ENCODE measurements at regions not wholly inside any gene's neighbourhood (a gene's known extent, or its start where the extent isn't known, plus 50 kb on each side); places are given as distances from the start of the nearest gene placed in this dataset.
"Not testable (repeated sequence)": the region's sequence is repeated elsewhere in the genome, so short reads cannot be mapped to it uniquely, and the experiment has no call there.

GRCh38 chr10:30216821-30217220, 132.3 kb downstream of the MTPAP start:
- Mint-ChIP-seq H3K4me1 (peaks cover 13% of the 10 kb centered on the region), H3K27me3 (peaks cover 51% of the 10 kb centered on the region), H3K4me3 (no peak overlapping the region), H3K36me3 (no peaks in the 10 kb centered on the region), H3K27ac (no peak overlapping the region), H3K9me3 (no peaks in the 10 kb centered on the region)
- DNase-seq = no peak
- CTCF ChIA-PET = interaction anchor here (0.7 kb wide), 1 partner anchor 37 kb away, joined by 3 read pairs; no protein-coding TSS in a partner anchor

- no peak overlapping the region for H3K27ac Mint-ChIP-seq
- CTCF ChIA-PET = no interaction called here
- H3K4me3 Mint-ChIP-seq = no peak overlapping the region
- peaks cover 44% of the 10 kb centered on the region for H3K27me3 Mint-ChIP-seq
- H3K36me3 Mint-ChIP-seq = no peaks in the 10 kb centered on the region
- peaks cover 13% of the 10 kb centered on the region for H3K4me1 Mint-ChIP-seq
- no peak for DNase-seq
- H3K9me3 Mint-ChIP-seq = no peaks in the 10 kb centered on the region
Observed at GRCh38 chr10:30215623-30216022, 133.5 kb downstream of the MTPAP start.

- H3K27me3 Mint-ChIP-seq = peaks cover 39% of the 10 kb centered on the region
- no peak for DNase-seq
- no peak overlapping the region for H3K27ac Mint-ChIP-seq
- H3K4me1 Mint-ChIP-seq = peaks cover 8% of the 10 kb centered on the region
- H3K4me3 Mint-ChIP-seq = no peak overlapping the region
- no peaks in the 10 kb centered on the region for H3K36me3 Mint-ChIP-seq
- no peaks in the 10 kb centered on the region for H3K9me3 Mint-ChIP-seq
- CTCF ChIA-PET = no interaction called here
Observed at GRCh38 chr10:30215141-30215540, 133.9 kb downstream of the MTPAP start.

DNA sequence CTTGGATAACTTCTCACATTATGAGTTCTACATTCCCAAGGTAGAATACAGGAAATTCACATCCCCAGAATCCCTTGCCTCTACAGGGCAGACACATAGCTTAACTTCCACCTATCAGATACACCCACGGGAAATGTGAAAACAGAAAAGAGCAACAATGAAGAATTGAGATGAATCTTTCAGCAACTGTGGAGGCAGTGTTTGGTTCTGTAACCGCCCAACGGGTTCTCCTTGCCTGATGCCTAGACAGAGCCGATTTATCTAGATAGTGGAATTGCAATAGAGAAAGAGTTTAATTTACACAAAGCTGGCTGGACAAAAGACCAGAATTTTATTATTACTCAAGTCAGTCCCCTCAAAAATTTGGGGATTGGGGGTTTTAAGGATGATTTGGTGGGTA, 138.8 kb downstream of the MTPAP start:
- Mint-ChIP-seq H3K9me3 (no peaks in the 10 kb centered on the region), H3K27me3 (peaks cover 21% of the 10 kb centered on the region), H3K27ac (no peak overlapping the region), H3K4me1 (no peaks in the 10 kb centered on the region), H3K36me3 (no peaks in the 10 kb centered on the region), H3K4me3 (no peak overlapping the region)
- CTCF ChIA-PET = no interaction called here
- DNase-seq = no peak

DNA sequence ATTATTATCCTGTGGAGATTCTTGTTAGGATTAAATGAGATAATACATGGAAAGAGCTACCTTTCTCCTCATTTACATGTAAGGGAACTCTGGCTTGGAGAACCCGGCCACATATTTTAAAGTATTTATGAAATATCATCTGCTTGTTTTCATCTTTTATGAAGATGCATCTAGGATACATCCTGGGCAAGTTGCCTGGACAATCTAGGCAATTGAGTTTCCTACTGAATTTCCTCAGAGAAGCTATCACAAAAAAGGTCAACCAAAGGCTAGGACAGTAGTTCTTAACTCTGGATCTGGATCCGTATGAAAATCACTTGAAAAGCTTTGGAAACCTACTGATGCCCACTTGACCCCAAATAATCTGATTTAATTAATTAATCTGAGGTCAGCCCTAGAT, 140.7 kb downstream of the MTPAP start:
- H3K4me3 Mint-ChIP-seq = no peak overlapping the region
- CTCF ChIA-PET = interaction anchor here (1.4 kb wide), 1 partner anchor 33 kb away, joined by 5 read pairs; no protein-coding TSS in a partner anchor
- H3K4me1 Mint-ChIP-seq = no peaks in the 10 kb centered on the region

DNA sequence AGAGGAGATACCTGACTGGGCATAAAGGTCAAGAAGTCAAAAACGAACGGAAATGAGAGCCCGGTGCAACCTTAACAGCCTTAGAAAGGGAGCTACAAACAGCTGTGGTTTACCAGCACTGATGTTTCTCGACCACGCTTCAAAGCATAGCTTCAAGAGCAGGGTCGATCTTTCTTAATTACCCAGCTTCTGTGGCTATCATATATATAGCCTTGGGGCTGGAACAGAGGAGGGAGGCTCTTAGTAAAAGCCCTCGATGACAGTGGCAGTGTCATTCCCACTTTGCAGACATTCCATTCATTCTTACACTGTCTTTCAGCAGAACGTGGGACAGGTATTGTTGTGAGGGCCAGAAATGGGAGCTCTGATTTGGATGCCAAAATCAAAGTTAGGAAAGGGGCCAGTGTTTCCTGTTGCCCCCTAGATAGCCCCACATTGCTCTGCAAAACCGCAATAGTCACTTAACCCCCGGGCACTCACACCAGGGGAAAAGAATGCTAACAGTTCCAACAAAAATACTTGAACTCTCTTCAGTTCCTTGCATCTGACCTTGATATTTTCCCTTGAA, 141.5 kb downstream of the MTPAP start:
- peaks cover 8% of the 10 kb centered on the region for H3K27me3 Mint-ChIP-seq
- H3K27ac Mint-ChIP-seq = no peak overlapping the region
- H3K4me3 Mint-ChIP-seq = no peak overlapping the region
- no peaks in the 10 kb centered on the region for H3K36me3 Mint-ChIP-seq
- CTCF ChIA-PET = interaction anchor here (1.4 kb wide), 1 partner anchor 33 kb away, joined by 5 read pairs; no protein-coding TSS in a partner anchor
- no peaks in the 10 kb centered on the region for H3K4me1 Mint-ChIP-seq
- no peaks in the 10 kb centered on the region for H3K9me3 Mint-ChIP-seq
- no peak for DNase-seq

More for the DNA sequence above, 140.7 kb downstream of the MTPAP start:
- no peak for DNase-seq
- Mint-ChIP-seq H3K36me3 (no peaks in the 10 kb centered on the region), H3K9me3 (no peaks in the 10 kb centered on the region), H3K27me3 (peaks cover 8% of the 10 kb centered on the region), H3K27ac (no peak overlapping the region)

DNA sequence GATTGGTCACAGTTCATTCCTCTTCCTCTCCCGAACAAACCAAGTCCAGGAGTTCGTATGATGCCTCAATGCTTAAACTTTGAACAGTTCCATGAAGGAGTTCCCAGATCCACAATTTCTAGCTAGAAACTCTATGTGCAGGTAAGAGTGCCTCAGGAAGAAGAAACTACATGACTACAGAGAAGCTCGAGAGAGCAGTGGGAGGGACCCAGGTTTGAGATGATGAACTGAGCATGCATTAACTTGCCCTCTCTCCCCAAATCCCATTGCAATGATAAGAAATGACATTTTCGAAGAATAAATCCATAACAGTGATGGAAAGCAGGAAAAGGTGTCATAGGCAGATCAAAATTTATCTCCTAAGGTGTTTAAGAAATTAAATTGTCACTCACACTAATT, 140.6 kb upstream of the JCAD start:
- no peak overlapping the region for H3K27ac Mint-ChIP-seq
- H3K4me3 Mint-ChIP-seq = no peak overlapping the region
- DNase-seq = no peak
- no peaks in the 10 kb centered on the region for H3K36me3 Mint-ChIP-seq
- CTCF ChIA-PET = no interaction called here
- peaks cover 28% of the 10 kb centered on the region for H3K27me3 Mint-ChIP-seq
- no peaks in the 10 kb centered on the region for H3K9me3 Mint-ChIP-seq
- H3K4me1 Mint-ChIP-seq = no peaks in the 10 kb centered on the region

DNA sequence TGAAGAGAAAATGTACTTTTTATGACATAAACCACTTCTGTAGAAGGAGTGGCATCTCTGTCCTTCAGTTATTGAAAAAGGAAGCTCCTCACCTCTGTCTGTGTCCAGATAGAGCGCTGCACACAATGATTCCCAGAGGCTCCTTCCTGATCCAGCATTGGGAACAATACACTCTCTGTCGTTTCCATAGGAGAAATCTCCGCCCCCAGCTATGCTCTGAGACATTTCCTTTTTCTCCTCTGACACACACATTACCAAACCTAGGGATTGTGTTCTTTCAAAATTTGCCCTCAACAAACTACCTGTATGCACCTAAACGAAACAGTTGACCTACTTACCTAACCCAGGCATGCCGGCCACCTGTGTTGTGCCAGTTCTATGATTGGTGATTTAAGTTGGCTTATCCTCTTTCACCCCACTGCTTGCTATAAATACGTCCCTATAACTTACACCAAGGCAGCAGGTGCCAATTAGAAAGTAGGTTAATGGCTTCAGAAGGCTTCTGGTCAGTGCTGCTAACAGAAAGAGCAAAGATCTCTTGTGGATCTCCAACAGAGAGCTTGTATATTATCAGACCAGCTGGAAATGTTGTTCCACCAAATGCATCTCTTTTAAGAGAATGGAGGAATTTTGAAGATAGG, 140.1 kb upstream of the JCAD start:
- DNase-seq = no peak
- H3K36me3 Mint-ChIP-seq = no peaks in the 10 kb centered on the region
- H3K4me3 Mint-ChIP-seq = no peak overlapping the region
- H3K27me3 Mint-ChIP-seq = peaks cover 30% of the 10 kb centered on the region
- no peaks in the 10 kb centered on the region for H3K9me3 Mint-ChIP-seq
- CTCF ChIA-PET = no interaction called here
- H3K4me1 Mint-ChIP-seq = no peaks in the 10 kb centered on the region
- no peak overlapping the region for H3K27ac Mint-ChIP-seq

GRCh38 chr10:30197186-30197585, 137.8 kb upstream of the JCAD start:
- Mint-ChIP-seq H3K27ac (no peak overlapping the region), H3K4me3 (no peak overlapping the region), H3K27me3 (peaks cover 33% of the 10 kb centered on the region), H3K4me1 (no peaks in the 10 kb centered on the region), H3K9me3 (no peaks in the 10 kb centered on the region), H3K36me3 (no peaks in the 10 kb centered on the region)
- CTCF ChIA-PET = no interaction called here
- no peak for DNase-seq

DNA sequence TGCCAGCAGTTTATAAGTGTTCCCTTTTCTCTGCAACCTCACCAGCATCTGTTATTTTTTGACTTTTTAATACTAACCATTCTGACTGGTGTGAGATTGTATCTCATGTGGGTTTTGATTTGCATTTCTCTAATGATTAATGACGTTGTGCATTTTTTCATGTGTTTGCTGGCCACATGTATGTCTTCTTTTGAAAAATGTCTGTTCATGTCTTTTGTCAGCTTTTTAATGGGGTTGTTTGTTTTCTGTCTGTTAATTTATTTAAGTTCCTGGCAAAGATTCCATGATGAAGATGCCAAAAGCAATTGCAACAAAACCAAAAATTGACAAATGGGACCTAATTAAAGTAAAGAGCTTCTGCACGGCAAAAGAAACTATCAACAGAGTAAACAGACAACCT, 137.2 kb upstream of the JCAD start:
- peaks cover 29% of the 10 kb centered on the region for H3K27me3 Mint-ChIP-seq
- DNase-seq, H3K27ac Mint-ChIP-seq, H3K4me3 Mint-ChIP-seq, H3K36me3 Mint-ChIP-seq, CTCF ChIA-PET, H3K4me1 Mint-ChIP-seq, H3K9me3 Mint-ChIP-seq: not testable (repeated sequence)

- Mint-ChIP-seq H3K4me1 (no peaks in the 10 kb centered on the region), H3K27me3 (peaks cover 23% of the 10 kb centered on the region), H3K36me3 (no peaks in the 10 kb centered on the region), H3K27ac (no peak overlapping the region), H3K9me3 (no peaks in the 10 kb centered on the region), H3K4me3 (no peak overlapping the region)
- no peak for DNase-seq
- CTCF ChIA-PET = no interaction called here
Observed at GRCh38 chr10:30192846-30193608, 133.6 kb upstream of the JCAD start.

DNA sequence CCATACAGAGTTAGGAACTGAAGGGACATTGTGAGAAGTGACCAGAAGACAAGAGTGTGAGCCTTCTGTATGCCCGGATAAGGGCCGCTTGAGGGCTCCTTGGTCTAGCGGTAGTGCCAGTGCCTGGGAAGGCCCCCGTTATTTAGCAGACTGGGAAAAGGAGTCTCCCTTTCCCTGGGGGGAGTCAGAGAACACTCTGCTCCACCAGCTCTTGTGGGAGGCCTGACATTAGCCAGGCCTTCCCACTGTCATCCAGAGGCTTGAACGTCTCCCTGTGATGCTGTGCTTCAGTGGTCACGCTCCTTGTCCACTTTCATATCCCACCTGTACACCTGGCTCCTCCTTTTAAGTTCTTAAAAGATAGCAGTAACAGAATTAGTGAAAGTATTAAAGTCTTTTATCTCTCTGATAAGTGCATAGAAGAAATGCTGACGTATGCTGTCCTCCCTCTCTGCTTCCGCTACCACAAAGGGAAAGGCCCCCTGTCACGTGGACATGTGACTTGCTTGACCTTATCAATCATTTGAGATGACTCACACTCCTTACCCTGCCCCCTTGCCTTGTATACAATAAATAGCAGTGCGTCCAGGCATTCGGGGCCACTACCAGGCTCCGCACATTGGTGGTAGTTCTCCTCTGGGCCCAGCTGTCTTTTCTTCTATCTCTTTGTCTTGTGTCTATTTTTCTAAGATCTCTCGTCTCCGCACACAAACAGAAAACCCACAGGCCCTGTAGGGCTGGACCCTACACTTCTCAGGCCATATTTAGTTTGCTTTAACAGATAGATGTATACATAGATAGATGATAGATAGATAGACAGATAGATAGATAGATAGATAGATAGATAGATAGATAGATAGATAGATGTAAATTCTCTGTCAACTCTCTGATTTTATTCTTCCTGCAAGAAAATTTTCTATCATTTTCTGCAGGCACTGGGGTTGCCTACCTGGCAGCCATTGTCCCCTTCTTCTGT, 131.5 kb upstream of the JCAD start:
- H3K4me1 Mint-ChIP-seq = no peaks in the 10 kb centered on the region
- no peak overlapping the region for H3K27ac Mint-ChIP-seq
- no peak overlapping the region for H3K4me3 Mint-ChIP-seq
- no peaks in the 10 kb centered on the region for H3K36me3 Mint-ChIP-seq
- H3K27me3 Mint-ChIP-seq = peaks cover 20% of the 10 kb centered on the region
- no peak for DNase-seq
- CTCF ChIA-PET = no interaction called here
- no peaks in the 10 kb centered on the region for H3K9me3 Mint-ChIP-seq

GRCh38 chr10:30189238-30189580, 129.8 kb upstream of the JCAD start:
- H3K27ac Mint-ChIP-seq = no peak overlapping the region
- no peaks in the 10 kb centered on the region for H3K4me1 Mint-ChIP-seq
- H3K36me3 Mint-ChIP-seq = no peaks in the 10 kb centered on the region
- no peaks in the 10 kb centered on the region for H3K9me3 Mint-ChIP-seq
- H3K4me3 Mint-ChIP-seq = no peak overlapping the region
- DNase-seq = no peak
- peaks cover 15% of the 10 kb centered on the region for H3K27me3 Mint-ChIP-seq
- CTCF ChIA-PET = no interaction called here

- H3K4me3 Mint-ChIP-seq = no peak overlapping the region
- CTCF ChIA-PET = no interaction called here
- no peaks in the 10 kb centered on the region for H3K4me1 Mint-ChIP-seq
- H3K27ac Mint-ChIP-seq = no peak overlapping the region
- H3K36me3 Mint-ChIP-seq = no peaks in the 10 kb centered on the region
- DNase-seq = no peak
- H3K9me3 Mint-ChIP-seq = no peaks in the 10 kb centered on the region
- peaks cover 15% of the 10 kb centered on the region for H3K27me3 Mint-ChIP-seq
Observed at GRCh38 chr10:30188556-30189237, 129.3 kb upstream of the JCAD start.
